Bronchial epithelial cell (primary cell): ENCODE measurements at regions not wholly inside any gene's neighbourhood (a gene's known extent, or its start where the extent isn't known, plus 50 kb on each side); places are given as distances from the start of the nearest gene placed in this dataset.

ENCODE experiments used
- DNase-seq: peaks from one replicate; pipeline ENCODE4 v3.0.0-alpha.2; 2010; ENCODE audit warnings: low read depth
- FAIRE-seq: peaks from 2 replicates; lab custom pipeline; 2011; peaks lifted over from hg19 to GRCh38; lab: Jason Lieb, UNC
- H3K27me3 ChIP-seq: 2 replicates; pipeline ENCODE4 v1.5.1; 2011; ENCODE audit warnings: low read length; ENCODE audit not compliant: control insufficient read depth, insufficient read depth
- H3K36me3 ChIP-seq: 2 replicates; pipeline ENCODE4 v1.5.1; 2011; ENCODE audit warnings: low read length; ENCODE audit not compliant: control insufficient read depth, insufficient read depth
- H3K4me3 ChIP-seq: 2 replicates; pipeline ENCODE4 v1.5.1; 2011; ENCODE audit warnings: mild to moderate bottlenecking, low read depth, low read length, control low read depth
- CTCF ChIP-seq: IDR thresholded peaks from 2 replicates; pipeline ENCODE4 v1.5.1; 2011; ENCODE audit warnings: mild to moderate bottlenecking, moderate library complexity, low read length, control low read depth, inconsistent platforms; ENCODE audit not compliant: insufficient read depth, severe bottlenecking

DNA sequence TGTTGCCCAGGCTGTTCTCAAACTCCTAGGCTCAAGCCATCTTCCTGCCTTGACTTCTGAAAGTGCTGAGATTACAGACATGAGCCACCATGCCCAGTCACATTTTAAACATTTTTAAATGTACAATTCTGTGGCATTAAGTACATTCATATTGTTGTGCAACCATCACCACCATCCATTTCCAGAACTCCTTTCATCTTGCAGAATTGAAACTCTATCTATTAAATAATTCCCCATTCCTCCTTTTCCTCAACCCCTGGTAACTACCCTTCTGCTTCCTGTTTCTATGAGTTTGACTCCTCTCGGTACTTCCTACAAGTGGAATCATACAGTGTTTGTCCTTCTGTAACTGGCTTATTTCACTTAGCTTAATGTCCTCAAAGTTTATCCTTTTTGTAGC, 103.8 kb upstream of the NAA20 start:
- DNase-seq = peak; percentile 52
- Histone ChIP-seq H3K4me3 (no peak overlapping the region), H3K36me3 (no peaks in the 10 kb centered on the region), H3K27me3 (no peaks in the 10 kb centered on the region)
- no peak for FAIRE-seq
- TF ChIP-seq CTCF = no peak

GRCh38 chr20:19913927-19914614, 103.1 kb upstream of the NAA20 start:
- no peak for TF ChIP-seq CTCF
- H3K4me3 ChIP-seq = no peak overlapping the region
- peak; percentile 100 for DNase-seq
- FAIRE-seq = no peak
- H3K27me3 ChIP-seq = no peaks in the 10 kb centered on the region
- H3K36me3 ChIP-seq = no peaks in the 10 kb centered on the region

DNA sequence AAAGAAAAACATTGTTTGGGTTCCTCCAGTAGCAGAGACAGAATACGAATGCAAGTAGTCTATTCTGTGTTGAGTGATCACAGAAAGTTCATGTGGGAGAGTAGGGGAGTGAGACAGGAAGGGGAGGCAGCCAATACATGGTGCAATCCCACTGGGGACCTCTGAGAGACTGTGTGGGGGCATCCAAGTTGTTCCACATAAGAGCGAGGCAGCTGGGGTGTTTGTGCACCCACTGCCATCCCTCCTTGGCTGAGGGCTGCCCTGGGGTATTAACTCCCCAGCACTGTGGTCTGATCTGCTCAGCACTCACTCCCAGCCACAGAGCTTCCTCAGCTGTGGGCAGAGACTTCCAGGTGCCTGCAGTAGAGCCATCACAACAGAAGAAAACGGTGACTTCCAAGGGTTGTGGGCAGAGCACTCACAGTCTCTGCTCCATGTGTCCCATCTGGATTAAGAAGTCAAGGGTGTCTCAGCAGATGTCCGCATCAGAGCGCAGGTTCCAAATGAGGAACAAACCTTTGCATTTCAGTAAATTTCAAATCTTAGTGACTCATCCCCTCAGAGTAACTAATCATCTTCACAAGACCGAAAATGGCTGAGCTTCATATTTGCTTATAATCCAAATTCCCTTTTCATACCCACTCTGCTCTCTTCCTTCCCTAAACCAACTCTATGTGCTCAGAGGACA, 101.9 kb upstream of the NAA20 start:
- Histone ChIP-seq H3K27me3 (no peaks in the 10 kb centered on the region), H3K36me3 (no peaks in the 10 kb centered on the region), H3K4me3 (no peak overlapping the region)
- FAIRE-seq = no peak
- TF ChIP-seq CTCF = no peak
- no peak for DNase-seq

GRCh38 chr20:19916531-19917485, 100.4 kb upstream of the NAA20 start:
- no peak for DNase-seq
- Histone ChIP-seq H3K36me3 (no peaks in the 10 kb centered on the region), H3K27me3 (no peaks in the 10 kb centered on the region), H3K4me3 (no peak overlapping the region)
- FAIRE-seq = no peak
- no peak for TF ChIP-seq CTCF

DNA sequence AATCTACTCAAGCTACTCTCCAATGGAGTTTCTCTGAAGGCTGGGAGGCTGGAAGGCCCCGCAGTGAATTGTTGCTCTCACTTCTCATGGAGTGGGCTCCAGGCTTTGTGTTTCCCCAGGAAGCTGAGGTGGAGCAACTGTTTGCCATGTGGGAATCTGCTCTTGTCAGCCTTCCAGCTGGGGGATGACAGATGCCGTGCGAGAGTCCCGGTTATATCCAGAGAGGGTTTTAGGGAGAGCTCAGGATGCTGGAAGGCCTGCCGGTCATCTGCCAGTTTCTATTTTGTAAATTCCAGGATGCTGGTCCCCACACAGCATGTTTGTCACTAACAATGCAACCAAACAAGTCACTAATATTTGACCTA, 98.2 kb upstream of the NAA20 start:
- no peaks in the 10 kb centered on the region for H3K27me3 ChIP-seq
- FAIRE-seq (no peak), DNase-seq (no peak)
- H3K4me3 ChIP-seq = no peak overlapping the region
- TF ChIP-seq CTCF = no peak
- H3K36me3 ChIP-seq = no peaks in the 10 kb centered on the region
